ENCODE measurements at regions not wholly inside any gene's neighbourhood (a gene's known extent, or its start where the extent isn't known, plus 50 kb on each side); places are given as distances from the start of the nearest gene placed in this dataset.
A peak's percentile ranks its signal among the peaks of the same experiment; 100 is the strongest.

GRCh38 chrX:39904816-39905537 lies 192.8 kb downstream of the BCOR start:
- in situ Hi-C loops (cut with MboI): no loop called here
- Histone ChIP-seq H3K4me2 (ENCODE audit: insufficient read depth, low read length) (peak overlapping the region; percentile 32; the same call in 1 of the 2 replicates), H4K20me1 (replicated peaks; ENCODE audit: control insufficient read depth, insufficient read depth, low read length) (no peaks in the 10 kb centered on the region), H3K9ac (ENCODE audit: insufficient read depth in 1 of 2, low read depth in 2 of 2, low read length in 2 of 2) (peak overlapping the region in 1 of 2 experiments; percentile 45; a peak in 1 of 4 replicates), H3K36me3 (ENCODE audit: control insufficient read depth, insufficient read depth, low read length) (no peaks in the 10 kb centered on the region), H3K27ac (ENCODE audit: extremely low read depth, low read depth, low read length) (no peak overlapping the region), H3K9me1 (ENCODE audit: control insufficient read depth, insufficient read depth, low read length) (no peaks in the 10 kb centered on the region), H3K9me3 (replicated peaks; ENCODE audit: control insufficient read depth, insufficient read depth, low read depth, low read length) (no peaks in the 10 kb centered on the region), H3K27me3 (ENCODE audit: control insufficient read depth in 2 of 2, insufficient read depth in 2 of 2, low read length in 2 of 2) (peaks cover 0 to 19% of the 10 kb centered on the region in 2 experiments; a peak in 2 of 5 replicates), H2AFZ (ENCODE audit: low read depth, low read length) (no peak overlapping the region), H3K4me3 (no peak overlapping the region), H3K4me1 (replicated peaks in 1 of 2; ENCODE audit: control insufficient read depth in 2 of 2, insufficient read depth in 2 of 2, low read length in 2 of 2) (peaks cover 4 to 10% of the 10 kb centered on the region in 2 experiments; a peak in 4 of 5 replicates), H3K79me2 (ENCODE audit: control insufficient read depth, insufficient read depth, low read length) (no peaks in the 10 kb centered on the region)
- peak; percentile 93 for TF ChIP-seq NFIC (IDR thresholded peaks at IDR 0.05)
- TF ChIP-seq, protein P1, sequence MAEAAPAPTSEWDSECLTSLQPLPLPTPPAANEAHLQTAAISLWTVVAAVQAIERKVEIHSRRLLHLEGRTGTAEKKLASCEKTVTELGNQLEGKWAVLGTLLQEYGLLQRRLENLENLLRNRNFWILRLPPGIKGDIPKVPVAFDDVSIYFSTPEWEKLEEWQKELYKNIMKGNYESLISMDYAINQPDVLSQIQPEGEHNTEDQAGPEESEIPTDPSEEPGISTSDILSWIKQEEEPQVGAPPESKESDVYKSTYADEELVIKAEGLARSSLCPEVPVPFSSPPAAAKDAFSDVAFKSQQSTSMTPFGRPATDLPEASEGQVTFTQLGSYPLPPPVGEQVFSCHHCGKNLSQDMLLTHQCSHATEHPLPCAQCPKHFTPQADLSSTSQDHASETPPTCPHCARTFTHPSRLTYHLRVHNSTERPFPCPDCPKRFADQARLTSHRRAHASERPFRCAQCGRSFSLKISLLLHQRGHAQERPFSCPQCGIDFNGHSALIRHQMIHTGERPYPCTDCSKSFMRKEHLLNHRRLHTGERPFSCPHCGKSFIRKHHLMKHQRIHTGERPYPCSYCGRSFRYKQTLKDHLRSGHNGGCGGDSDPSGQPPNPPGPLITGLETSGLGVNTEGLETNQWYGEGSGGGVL (CRISPR knock-in tag; IDR thresholded peaks at IDR 0.05): no peak
- POLR2A ChIA-PET: interaction anchor here (0.8 kb wide), 1 partner anchor 108 kb away, joined by 4 read pairs; no protein-coding TSS in a partner anchor
- FAIRE-seq (no peak), ATAC-seq (peak; percentile 55; the same call in 2 of the 3 replicates), DNase-seq (ENCODE audit: extremely low read depth in 1 of 4, low spot score in 3 of 4) (peak in 2 of 4 experiments; percentile 31 to 38)
- BruUV-seq (replicated peaks): no TSS peak
- WGBS (ENCODE audit: insufficient coverage, low coverage, missing lambda C conversion rate): 40% methylated on average over 20 of the region's 21 CpGs
- intact Hi-C loops (cut with micrococcal nuclease): no loop called here
- CTCF ChIA-PET (ENCODE audit: low intra/inter-chr PET ratio): interaction anchor here (0.6 kb wide), 1 partner anchor 66 kb away, joined by 3 read pairs; no protein-coding TSS in a partner anchor
